Kidney (tissue), 13 donors: ENCODE measurements at regions not wholly inside any gene's neighbourhood (a gene's known extent, or its start where the extent isn't known, plus 50 kb on each side); places are given as distances from the start of the nearest gene placed in this dataset.

Experiments used
- DNase-seq, 5 donors: peaks; one replicate each; pipeline ENCODE4 v3.0.0-alpha.2; 2013 to 2020
- FAIRE-seq: peaks from 2 replicates; lab custom pipeline; 2012; peaks lifted over from hg19 to GRCh38; lab: Jason Lieb, UNC
- H3K27ac ChIP-seq, 2 donors: one replicate each; pipeline ENCODE4 v1.7.0; 2013; ENCODE audit warnings: low read depth in 2 of 2, low read length in 2 of 2, inconsistent platforms in 1 of 2
- H3K27me3 ChIP-seq: one replicate; pipeline ENCODE4 v1.7.1; 2013; ENCODE audit warnings: low read length, inconsistent platforms; ENCODE audit not compliant: control insufficient read depth, insufficient read depth
- H3K36me3 ChIP-seq, 3 donors: one replicate each; pipeline versions ENCODE4 v1.7.0 to v1.7.1; 2013; ENCODE audit warnings: low read length in 3 of 3, control low read depth in 1 of 3, inconsistent platforms in 1 of 3; ENCODE audit not compliant: insufficient read depth in 3 of 3, control insufficient read depth in 2 of 3
- H3K4me1 ChIP-seq, 3 donors: one replicate each; pipeline versions ENCODE4 v1.7.0 to v1.7.1; 2013; ENCODE audit warnings: low read length in 3 of 3, inconsistent platforms in 1 of 3, low read depth in 1 of 3; ENCODE audit not compliant: control insufficient read depth in 2 of 3, insufficient read depth in 2 of 3
- H3K4me3 ChIP-seq, 3 donors: one replicate each; pipeline versions ENCODE4 v1.7.0 to v1.8.1; 2013; ENCODE audit warnings: low read length in 3 of 3, control low read depth in 1 of 3, inconsistent platforms in 1 of 3
- H3K9ac ChIP-seq, 3 donors: one replicate each; pipeline versions ENCODE4 v1.7.0 to v1.7.1; 2013; ENCODE audit warnings: low read length in 3 of 3, control low read depth in 1 of 3, inconsistent platforms in 1 of 3
- H3K9me3 ChIP-seq, 3 donors: one replicate each; pipeline versions ENCODE4 v1.7.0 to v1.7.1; 2013; ENCODE audit warnings: low read length in 3 of 3, control low read depth in 1 of 3, inconsistent platforms in 1 of 3; ENCODE audit not compliant: control insufficient read depth in 2 of 3, insufficient read depth in 1 of 3
- CTCF ChIP-seq: IDR thresholded peaks from 3 replicates; pipeline ENCODE4 v1.5.1; 2012; ENCODE audit warnings: mild to moderate bottlenecking, moderate library complexity, borderline replicate concordance; ENCODE audit not compliant: insufficient read depth; ENCODE audit errors: extremely low read depth
- intact Hi-C: fragments of 100-400 bp; cut with DNase I; formaldehyde crosslinking; loops from one replicate; pipeline ENCODE4 v1.11.1; 2022
- donor health status: control.
- donor health status: control.
- donor health status: control.
- donor health status: control.
- donor health status: control.
- donor health status: DM: yes; HTN: yes; CAD: no.
- donor health status: Normal renal cell carcinoma (clear cell type).

DNA sequence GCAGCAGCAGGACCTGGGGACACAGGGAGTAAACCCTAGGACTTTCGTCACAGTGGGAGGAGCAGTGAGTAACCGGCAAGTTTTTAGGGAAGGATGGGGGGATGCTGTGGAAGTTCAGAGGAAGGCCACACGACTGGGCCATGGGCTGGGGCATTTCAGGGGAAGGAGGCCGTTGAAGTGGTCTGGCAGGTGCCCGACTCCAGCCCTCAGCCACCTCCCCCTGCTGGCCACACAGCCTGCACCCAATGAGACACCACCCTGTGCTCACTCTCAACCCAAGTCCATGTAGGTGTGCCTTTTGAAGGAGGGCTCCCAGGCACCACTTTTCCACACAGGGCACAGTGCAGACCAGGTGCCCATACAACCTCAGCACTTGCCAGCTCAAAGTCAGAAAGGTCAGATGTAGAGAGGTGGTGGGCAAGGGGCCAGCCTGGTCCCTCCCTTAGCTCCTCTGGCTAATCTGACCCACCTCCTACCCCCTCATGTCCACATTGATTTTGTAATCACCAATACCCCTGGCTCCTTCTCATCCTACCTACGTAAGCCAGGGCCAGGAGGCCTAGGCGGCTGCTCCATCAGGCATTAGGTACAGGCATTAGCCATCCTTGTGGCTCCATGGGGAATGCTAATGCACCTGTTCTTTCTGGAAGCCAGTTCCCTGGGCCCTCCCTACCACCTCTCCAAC is 211.2 kb downstream of the SMAD2 start:
- no peaks in the 10 kb centered on the region for H3K27me3 ChIP-seq
- TF ChIP-seq CTCF, result no peak
- FAIRE-seq (no peak), DNase-seq (no peak)
- no peak overlapping the region for H3K4me3 ChIP-seq
- intact Hi-C loops, result no loop called here
- H3K27ac ChIP-seq, result no peak overlapping the region
- H3K9ac ChIP-seq, result no peak overlapping the region
- H3K4me1 ChIP-seq, result no peaks in the 10 kb centered on the region
- peaks cover 0 to 4% (median 0%) of the 10 kb centered on the region in 3 donors for H3K9me3 ChIP-seq
- no peaks in the 10 kb centered on the region for H3K36me3 ChIP-seq

GRCh38 chr18:47718646-47719045 is 211.8 kb downstream of the SMAD2 start:
- Histone ChIP-seq H3K36me3 (no peaks in the 10 kb centered on the region), H3K4me1 (no peaks in the 10 kb centered on the region), H3K27me3 (no peaks in the 10 kb centered on the region), H3K9ac (no peak overlapping the region), H3K4me3 (no peak overlapping the region), H3K9me3 (peaks cover 0 to 4% (median 0%) of the 10 kb centered on the region in 3 donors), H3K27ac (no peak overlapping the region)
- no peak for TF ChIP-seq CTCF
- DNase-seq, result peak in 1 of 5 donors; percentile 8
- FAIRE-seq, result no peak
- intact Hi-C loops, result no loop called here

DNA sequence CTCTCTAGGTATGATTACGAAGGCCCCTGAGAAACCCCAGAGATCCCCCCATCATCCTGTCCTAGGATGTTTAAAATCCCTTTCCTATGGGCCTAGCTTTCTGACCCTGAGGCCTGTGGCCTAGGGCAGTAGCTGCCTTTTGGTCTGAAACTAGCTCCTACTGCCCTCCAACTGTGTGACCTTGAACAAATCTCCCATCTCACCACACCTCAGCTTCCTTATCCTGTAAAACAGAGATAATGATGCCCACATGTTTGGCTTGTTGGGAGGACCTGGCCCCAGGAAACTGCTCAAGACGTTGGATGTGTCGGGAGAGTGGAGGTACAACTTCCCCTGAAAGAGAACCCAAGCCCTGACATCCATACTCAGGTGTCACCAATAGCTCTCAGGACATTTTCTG is 213.2 kb downstream of the SMAD2 start:
- Histone ChIP-seq H3K27ac (no peak overlapping the region), H3K27me3 (no peaks in the 10 kb centered on the region), H3K9ac (no peak overlapping the region), H3K4me3 (no peak overlapping the region), H3K4me1 (no peaks in the 10 kb centered on the region), H3K9me3 (peaks cover 0 to 4% (median 0%) of the 10 kb centered on the region in 3 donors), H3K36me3 (no peaks in the 10 kb centered on the region)
- intact Hi-C loops, result no loop called here
- FAIRE-seq (no peak), DNase-seq (no peak)
- TF ChIP-seq CTCF, result no peak
